Small intestine (tissue), 7 donors: ENCODE measurements at regions not wholly inside any gene's neighbourhood (a gene's known extent, or its start where the extent isn't known, plus 50 kb on each side); places are given as distances from the start of the nearest gene placed in this dataset.
A peak's percentile ranks its signal among the peaks of the same experiment; 100 is the strongest.

Source experiments
- DNase-seq, 2 donors: peaks; one replicate each; pipeline versions ENCODE4 v3.0.0 to v3.0.0-alpha.2; 2013
- FAIRE-seq: peaks from 2 replicates; lab custom pipeline; 2012; peaks lifted over from hg19 to GRCh38; lab: Jason Lieb, UNC
- H3K27ac ChIP-seq, 3 donors: one replicate each; pipeline ENCODE4 v1.5.1; 2013; ENCODE audit warnings: low read length in 2 of 3, mild to moderate bottlenecking in 2 of 3, control low read depth in 1 of 3, inconsistent platforms in 1 of 3, low read depth in 1 of 3, moderate library complexity in 1 of 3
- H3K27me3 ChIP-seq, 3 donors: one replicate each; pipeline ENCODE4 v1.6.1; 2013; ENCODE audit warnings: low read length in 3 of 3, inconsistent platforms in 1 of 3; ENCODE audit not compliant: control insufficient read depth in 3 of 3, insufficient read depth in 3 of 3
- H3K36me3 ChIP-seq, 3 donors: one replicate each; pipeline ENCODE4 v1.6.1; 2013; ENCODE audit warnings: low read length in 3 of 3, inconsistent platforms in 1 of 3, low read depth in 1 of 3, mild to moderate bottlenecking in 1 of 3, moderate library complexity in 1 of 3; ENCODE audit not compliant: control insufficient read depth in 3 of 3, insufficient read depth in 2 of 3
- H3K4me1 ChIP-seq, 3 donors: one replicate each; pipeline ENCODE4 v1.6.1; 2013; ENCODE audit warnings: low read length in 2 of 3, inconsistent platforms in 1 of 3, low read depth in 1 of 3, mild to moderate bottlenecking in 1 of 3, moderate library complexity in 1 of 3; ENCODE audit not compliant: control insufficient read depth in 3 of 3, insufficient read depth in 2 of 3
- H3K4me3 ChIP-seq, 3 donors: one replicate each; pipeline ENCODE4 v1.5.1; 2013; ENCODE audit warnings: low read length in 3 of 3, control low read depth in 1 of 3, inconsistent platforms in 1 of 3, low read depth in 1 of 3, mild to moderate bottlenecking in 1 of 3, moderate library complexity in 1 of 3
- H3K9me3 ChIP-seq, 2 donors: one replicate each; pipeline ENCODE4 v1.6.1; 2013; ENCODE audit warnings: low read depth in 1 of 2, low read length in 1 of 2; ENCODE audit not compliant: control insufficient read depth in 2 of 2, insufficient read depth in 1 of 2
- WGBS, 3 donors: extraction: QIAGEN DNeasy Blood & Tissue Kit; methylation state at CpG; one replicate each; pipeline ENCODE4 v1.1.7; 2013; 5-methylcytosine and 5-hydroxymethylcytosine counted together
- donor health status: healthy with polysubstance abuse.
- donor health status: control.
- donor health status: control.
- donor health status: Bipolar disorder and iron deficiency.
- donor health status: healthy.

- Histone ChIP-seq H3K4me3 (no peak overlapping the region), H3K27me3 (no peaks in the 10 kb centered on the region), H3K36me3 (no peaks in the 10 kb centered on the region), H3K4me1 (no peaks in the 10 kb centered on the region), H3K9me3 (no peaks in the 10 kb centered on the region), H3K27ac (no peak overlapping the region)
- FAIRE-seq (no peak), DNase-seq (no peak)
- WGBS, 3 donors, result 60 to 66% (median 62%) methylated on average over 1 of the region's 1 CpG
These were observed 185.2 kb downstream of the NSUN3 start for GRCh38 chr3:94248042-94248441.

GRCh38 chr3:94249491-94250079 lies 186.7 kb downstream of the NSUN3 start:
- no peaks in the 10 kb centered on the region for H3K36me3 ChIP-seq
- DNase-seq, result peak; percentile 53 to 63
- H3K4me3 ChIP-seq, result no peak overlapping the region
- H3K27me3 ChIP-seq, result no peaks in the 10 kb centered on the region
- H3K27ac ChIP-seq, result no peak overlapping the region
- no peak for FAIRE-seq
- H3K9me3 ChIP-seq, result no peaks in the 10 kb centered on the region
- WGBS, 3 donors, result 20 to 40% (median 20%) methylated on average over 5 of the region's 5 CpGs
- H3K4me1 ChIP-seq, result no peaks in the 10 kb centered on the region

GRCh38 chr3:94251566-94251965 lies 188.7 kb downstream of the NSUN3 start:
- Histone ChIP-seq H3K27me3 (no peaks in the 10 kb centered on the region), H3K4me1 (no peaks in the 10 kb centered on the region), H3K36me3 (no peaks in the 10 kb centered on the region), H3K4me3 (no peak overlapping the region), H3K27ac (no peak overlapping the region), H3K9me3 (no peaks in the 10 kb centered on the region)
- WGBS, 3 donors, result 16 to 54% (median 23%) methylated on average over 1 of the region's 1 CpG
- no peak for FAIRE-seq
- DNase-seq, result no peak

- FAIRE-seq (no peak), DNase-seq (no peak)
- no peaks in the 10 kb centered on the region for H3K36me3 ChIP-seq
- WGBS, 3 donors, result 59 to 78% (median 71%) methylated on average over 1 of the region's 1 CpG
- H3K27ac ChIP-seq, result no peak overlapping the region
- no peaks in the 10 kb centered on the region for H3K4me1 ChIP-seq
- H3K9me3 ChIP-seq, result no peaks in the 10 kb centered on the region
- no peak overlapping the region for H3K4me3 ChIP-seq
- H3K27me3 ChIP-seq, result no peaks in the 10 kb centered on the region
These were observed 189.5 kb downstream of the NSUN3 start for GRCh38 chr3:94252316-94252715.

- Histone ChIP-seq H3K27ac (no peak overlapping the region), H3K27me3 (no peaks in the 10 kb centered on the region), H3K9me3 (no peaks in the 10 kb centered on the region), H3K4me1 (no peaks in the 10 kb centered on the region), H3K36me3 (no peaks in the 10 kb centered on the region), H3K4me3 (no peak overlapping the region)
- DNase-seq (no peak), FAIRE-seq (no peak)
- 47 to 72% (median 55%) methylated on average over 5 of the region's 5 CpGs for WGBS, 3 donors
These were observed 194.3 kb downstream of the NSUN3 start for GRCh38 chr3:94256888-94257813.

GRCh38 chr3:94258851-94259250 lies 196.0 kb downstream of the NSUN3 start:
- Histone ChIP-seq H3K27ac (no peak overlapping the region), H3K4me1 (no peaks in the 10 kb centered on the region), H3K36me3 (no peaks in the 10 kb centered on the region), H3K27me3 (no peaks in the 10 kb centered on the region), H3K9me3 (no peaks in the 10 kb centered on the region), H3K4me3 (no peak overlapping the region)
- DNase-seq (no peak), FAIRE-seq (no peak)

GRCh38 chr3:94259291-94259690 lies 196.4 kb downstream of the NSUN3 start:
- Histone ChIP-seq H3K9me3 (no peaks in the 10 kb centered on the region), H3K4me1 (no peaks in the 10 kb centered on the region), H3K27me3 (no peaks in the 10 kb centered on the region), H3K36me3 (no peaks in the 10 kb centered on the region), H3K4me3 (no peak overlapping the region), H3K27ac (no peak overlapping the region)
- WGBS, 3 donors, result 67 to 92% (median 86%) methylated on average over 1 of the region's 1 CpG
- FAIRE-seq (no peak), DNase-seq (no peak)

GRCh38 chr3:94269763-94270162 lies 206.9 kb downstream of the NSUN3 start:
- no peak for FAIRE-seq
- 86 to 92% (median 90%) methylated on average over 2 of the region's 2 CpGs for WGBS, 3 donors

More at GRCh38 chr3:94269763-94270162, 206.9 kb downstream of the NSUN3 start:
- no peaks in the 10 kb centered on the region for H3K27me3 ChIP-seq
- peaks cover 0 to 2% of the 10 kb centered on the region in 2 donors for H3K9me3 ChIP-seq
- H3K4me1 ChIP-seq, result no peaks in the 10 kb centered on the region
- H3K36me3 ChIP-seq, result no peaks in the 10 kb centered on the region
- no peak overlapping the region for H3K4me3 ChIP-seq
- no peak for DNase-seq
- no peak overlapping the region for H3K27ac ChIP-seq
